Endothelial cell (in vitro differentiated cells): ENCODE measurements at regions not wholly inside any gene's neighbourhood (a gene's known extent, or its start where the extent isn't known, plus 50 kb on each side); places are given as distances from the start of the nearest gene placed in this dataset.

Source experiments
- DNase-seq: peaks from one replicate; pipeline ENCODE4 v3.0.0; 2021; ENCODE audit warnings: low spot score
- H3K27ac Mint-ChIP-seq: one replicate; pipeline ENCODE4 v1.8.0; 2021; ENCODE audit warnings: mixed read lengths, inconsistent platforms; ENCODE audit not compliant: unreplicated experiment
- H3K27me3 Mint-ChIP-seq: one replicate; pipeline ENCODE4 v1.8.0; 2021; ENCODE audit warnings: mild to moderate bottlenecking, moderate library complexity, mixed read lengths, inconsistent platforms; ENCODE audit not compliant: unreplicated experiment
- H3K36me3 Mint-ChIP-seq: one replicate; pipeline ENCODE4 v1.8.0; 2021; ENCODE audit warnings: mild to moderate bottlenecking, low read depth, mixed read lengths, inconsistent platforms; ENCODE audit not compliant: unreplicated experiment
- H3K4me1 Mint-ChIP-seq: one replicate; pipeline ENCODE4 v1.8.0; 2021; ENCODE audit warnings: mild to moderate bottlenecking, mixed read lengths, inconsistent platforms; ENCODE audit not compliant: unreplicated experiment
- H3K4me3 Mint-ChIP-seq: one replicate; pipeline ENCODE4 v1.8.0; 2021; ENCODE audit warnings: mild to moderate bottlenecking, mixed read lengths, inconsistent platforms; ENCODE audit not compliant: unreplicated experiment
- H3K9me3 Mint-ChIP-seq: one replicate; pipeline ENCODE4 v1.8.0; 2021; ENCODE audit warnings: mixed read lengths, inconsistent platforms; ENCODE audit not compliant: unreplicated experiment
- CTCF ChIP-seq: fragments of 200-600 bp; sonication (generic); IDR thresholded peaks from one replicate; pipeline ENCODE4 v1.5.0; 2021; ENCODE audit warnings: antibody characterized with exemption; ENCODE audit not compliant: unreplicated experiment

- H3K27ac Mint-ChIP-seq: no peak overlapping the region
- no peaks in the 10 kb centered on the region for H3K4me1 Mint-ChIP-seq
- no peak overlapping the region for H3K4me3 Mint-ChIP-seq
- H3K9me3 Mint-ChIP-seq: peaks cover 22% of the 10 kb centered on the region
- no peak for DNase-seq
- H3K36me3 Mint-ChIP-seq: peaks cover 4% of the 10 kb centered on the region
- TF ChIP-seq CTCF: no peak
- H3K27me3 Mint-ChIP-seq: peaks cover 9% of the 10 kb centered on the region
Observed at GRCh38 chr5:2511126-2511525, 240.4 kb downstream of the IRX2 start.

GRCh38 chr5:2509527-2509926 is 241.9 kb downstream of the IRX2 start:
- H3K27ac Mint-ChIP-seq: no peak overlapping the region
- H3K36me3 Mint-ChIP-seq: peaks cover 4% of the 10 kb centered on the region
- peaks cover 15% of the 10 kb centered on the region for H3K9me3 Mint-ChIP-seq
- TF ChIP-seq CTCF: no peak
- H3K27me3 Mint-ChIP-seq: peaks cover 9% of the 10 kb centered on the region
- no peak overlapping the region for H3K4me3 Mint-ChIP-seq
- no peak for DNase-seq
- no peaks in the 10 kb centered on the region for H3K4me1 Mint-ChIP-seq

GRCh38 chr5:2508514-2508913 is 243.0 kb downstream of the IRX2 start:
- H3K27ac Mint-ChIP-seq: no peak overlapping the region
- H3K4me3 Mint-ChIP-seq: no peak overlapping the region
- peaks cover 15% of the 10 kb centered on the region for H3K9me3 Mint-ChIP-seq
- H3K36me3 Mint-ChIP-seq: peaks cover 4% of the 10 kb centered on the region
- H3K4me1 Mint-ChIP-seq: no peaks in the 10 kb centered on the region
- peaks cover 9% of the 10 kb centered on the region for H3K27me3 Mint-ChIP-seq
- no peak for TF ChIP-seq CTCF
- no peak for DNase-seq

- H3K36me3 Mint-ChIP-seq: peaks cover 4% of the 10 kb centered on the region
- no peak overlapping the region for H3K4me3 Mint-ChIP-seq
- no peak for TF ChIP-seq CTCF
- DNase-seq: no peak
- H3K9me3 Mint-ChIP-seq: peaks cover 15% of the 10 kb centered on the region
- no peaks in the 10 kb centered on the region for H3K4me1 Mint-ChIP-seq
- peaks cover 9% of the 10 kb centered on the region for H3K27me3 Mint-ChIP-seq
- H3K27ac Mint-ChIP-seq: no peak overlapping the region
Observed at GRCh38 chr5:2507611-2508010, 243.9 kb downstream of the IRX2 start.

GRCh38 chr5:2506603-2507002 is 244.9 kb downstream of the IRX2 start:
- Mint-ChIP-seq H3K4me3 (no peak overlapping the region), H3K27ac (no peak overlapping the region), H3K4me1 (no peaks in the 10 kb centered on the region), H3K27me3 (peaks cover 9% of the 10 kb centered on the region), H3K36me3 (peaks cover 4% of the 10 kb centered on the region), H3K9me3 (peaks cover 15% of the 10 kb centered on the region)
- no peak for TF ChIP-seq CTCF
- no peak for DNase-seq
